IMR-90 (cell line): ENCODE measurements at regions not wholly inside any gene's neighbourhood (a gene's known extent, or its start where the extent isn't known, plus 50 kb on each side); places are given as distances from the start of the nearest gene placed in this dataset.

Source experiments
- ATAC-seq: fragments of 200-7000 bp; cut with Tn5 transposase; 2 replicates; pipeline ENCODE4 v1.9.1; 2020; ENCODE audit warnings: low read depth, mild to moderate bottlenecking, moderate library complexity
- BruUV-seq: library from RNA; stranded (reverse); fragments of 400-500 nt; replicated peaks from 2 replicates; lab custom pipeline; 2021; lab: Mats Ljungman, UMichigan
- CTCF ChIA-PET: fragments of 300-600 bp; formaldehyde crosslinking; extraction: SDS; loops from one replicate; lab custom pipeline; 2021; ENCODE audit warnings: antibody characterized with exemption; lab: Yijun Ruan, JAX
- POLR2A ChIA-PET: fragments of 300-600 bp; sonication (Branson Sonifier 250); formaldehyde crosslinking; loops from one replicate; lab custom pipeline; 2022; ENCODE audit warnings: antibody characterized with exemption; ENCODE audit not compliant: unreplicated experiment; lab: Charles Lee
- DNase-seq: peaks from one replicate; pipeline ENCODE4 v3.0.0; 2013
- H2AFZ ChIP-seq: replicated peaks from 2 replicates; pipeline ENCODE3; 2013; ENCODE audit warnings: low read length, mild to moderate bottlenecking; ENCODE audit not compliant: poor library complexity
- H2AK5ac ChIP-seq: 2 replicates; pipeline ENCODE4 v1.6.1; 2013; ENCODE audit warnings: low read depth, low read length, inconsistent platforms
- H2AK9ac ChIP-seq: replicated peaks from 2 replicates; pipeline ENCODE3; 2013; ENCODE audit warnings: mild to moderate bottlenecking, low read depth, low read length, moderate library complexity; ENCODE audit not compliant: poor library complexity
- H2BK120ac ChIP-seq: 2 replicates; pipeline ENCODE4 v1.6.1; 2013; ENCODE audit warnings: low read depth, low read length, inconsistent platforms
- H2BK15ac ChIP-seq: 3 replicates; pipeline ENCODE4 v1.6.1; 2013; ENCODE audit warnings: low read depth, low read length, inconsistent platforms
- H2BK20ac ChIP-seq: 2 replicates; pipeline ENCODE4 v1.6.1; 2013; ENCODE audit warnings: low read depth, mild to moderate bottlenecking, inconsistent platforms, low read length, moderate library complexity
- H2BK5ac ChIP-seq: 2 replicates; pipeline ENCODE4 v1.6.1; 2013; ENCODE audit warnings: mild to moderate bottlenecking, low read depth, low read length, inconsistent platforms; ENCODE audit not compliant: poor library complexity, severe bottlenecking
- H3K14ac ChIP-seq: replicated peaks from 2 replicates; pipeline ENCODE4 v1.6.1; 2013; ENCODE audit warnings: low read depth, low read length, inconsistent platforms
- H3K18ac ChIP-seq: 2 replicates; pipeline ENCODE4 v1.6.1; 2013; ENCODE audit warnings: low read depth, low read length, control low read depth
- H3K23ac ChIP-seq: 2 replicates; pipeline ENCODE4 v1.6.1; 2013; ENCODE audit warnings: low read depth, low read length, inconsistent platforms
- H3K27ac ChIP-seq: 2 replicates; pipeline ENCODE4 v1.5.1; 2013; ENCODE audit warnings: mild to moderate bottlenecking, control low read depth, low read length; ENCODE audit not compliant: insufficient read depth
- H3K27me3 ChIP-seq: 2 replicates; pipeline ENCODE4 v1.6.1; 2013; ENCODE audit warnings: low read length; ENCODE audit not compliant: control insufficient read depth, insufficient read depth
- H3K36me3 ChIP-seq: 2 replicates; pipeline ENCODE4 v1.6.1; 2013; ENCODE audit warnings: low read length, mixed read lengths; ENCODE audit not compliant: control insufficient read depth, insufficient read depth
- H3K4ac ChIP-seq: 2 replicates; pipeline ENCODE4 v1.6.1; 2013; ENCODE audit warnings: low read depth, low read length, inconsistent platforms
- H3K4me1 ChIP-seq: 2 replicates; pipeline ENCODE4 v1.6.1; 2013; ENCODE audit warnings: low read length, mixed read lengths; ENCODE audit not compliant: control insufficient read depth, insufficient read depth
- H3K4me2 ChIP-seq: 2 replicates; pipeline ENCODE4 v1.6.1; 2013; ENCODE audit warnings: low read depth, mild to moderate bottlenecking, control low read depth, low read length, moderate library complexity
- H3K4me3 ChIP-seq: 2 replicates; pipeline ENCODE4 v1.5.1; 2013; ENCODE audit warnings: low read depth, mild to moderate bottlenecking, control low read depth, low read length, moderate library complexity; ENCODE audit not compliant: insufficient read depth
- H3K56ac ChIP-seq: 2 replicates; pipeline ENCODE4 v1.6.1; 2013; ENCODE audit warnings: low read length, inconsistent platforms; ENCODE audit not compliant: insufficient read depth; ENCODE audit errors: extremely low read depth
- H3K79me1 ChIP-seq, 2 experiments: 2 replicates each; pipeline ENCODE4 v1.6.1; 2013; ENCODE audit warnings: low read length in 2 of 2, inconsistent platforms in 1 of 2, low read depth in 1 of 2
- H3K9ac ChIP-seq: 2 replicates; pipeline ENCODE4 v1.6.1; 2013; ENCODE audit warnings: low read depth, low read length, control low read depth
- H3K9me1 ChIP-seq: 2 replicates; pipeline ENCODE4 v1.6.1; 2013; ENCODE audit warnings: low read length, inconsistent platforms; ENCODE audit not compliant: insufficient read depth
- H3K9me3 ChIP-seq: 2 replicates; pipeline ENCODE4 v1.6.1; 2013; ENCODE audit warnings: low read length; ENCODE audit not compliant: control insufficient read depth, insufficient read depth
- H4K20me1 ChIP-seq: 2 replicates; pipeline ENCODE4 v1.6.1; 2013; ENCODE audit warnings: low read length, inconsistent platforms; ENCODE audit not compliant: insufficient read depth
- H4K5ac ChIP-seq: 2 replicates; pipeline ENCODE4 v1.6.1; 2013; ENCODE audit warnings: mild to moderate bottlenecking, low read depth, low read length, control low read depth
- H4K8ac ChIP-seq, 2 experiments: 2 replicates each; pipeline ENCODE4 v1.6.1; 2013; ENCODE audit warnings: low read depth in 2 of 2, low read length in 2 of 2, control low read depth in 1 of 2, inconsistent platforms in 1 of 2
- H4K91ac ChIP-seq: 2 replicates; pipeline ENCODE4 v1.6.1; 2013; ENCODE audit warnings: low read depth, low read length, inconsistent platforms; ENCODE audit not compliant: insufficient read depth
- CHD1 ChIP-seq: IDR thresholded peaks from 2 replicates; pipeline ENCODE4 v1.6.1; 2012; ENCODE audit warnings: low read depth, low read length, improper control_type of control experiment
- CTCF ChIP-seq: conservative IDR thresholded peaks from 2 replicates; pipeline ENCODE4 v1.5.1; 2012; ENCODE audit warnings: mild to moderate bottlenecking, low read depth, low read length, improper control_type of control experiment
- FOS ChIP-seq: fragments of 150-350 bp; IDR thresholded peaks from 2 replicates; pipeline ENCODE4 v1.6.1; 2016; ENCODE audit warnings: low read depth, low read length
- MAZ ChIP-seq: IDR thresholded peaks from 2 replicates; pipeline ENCODE4 v1.6.1; 2012; ENCODE audit warnings: low read depth, mild to moderate bottlenecking, low read length, improper control_type of control experiment, moderate library complexity, borderline replicate concordance
- MXI1 ChIP-seq: IDR thresholded peaks from 2 replicates; pipeline ENCODE4 v1.6.1; 2012; ENCODE audit warnings: low read depth, mild to moderate bottlenecking, low read length, moderate library complexity, borderline replicate concordance
- POLR2A ChIP-seq: IDR thresholded peaks from 2 replicates; pipeline ENCODE4 v1.6.1; 2012; ENCODE audit warnings: mild to moderate bottlenecking, low read depth, low read length
- RFX5 ChIP-seq: IDR thresholded peaks from 2 replicates; pipeline ENCODE4 v1.8.0; 2012; ENCODE audit warnings: low read depth, mild to moderate bottlenecking, low read length, moderate library complexity
- WGBS, 2 experiments: methylation state at CpG; one replicate each; pipeline versions ENCODE4 v1.1.5 to v1.1.7; 2013; ENCODE audit warnings: missing lambda C conversion rate in 2 of 2; ENCODE audit not compliant: insufficient read length in 1 of 2; ENCODE audit errors: extremely low coverage in 2 of 2; 5-methylcytosine and 5-hydroxymethylcytosine counted together
- dilution Hi-C: fragments of 300-500 bp; cut with HindIII; formaldehyde crosslinking; loops from one replicate; pipeline ENCODE4 v1.14.3; 2018; ENCODE audit warnings: low sequenced_read_pairs; ENCODE audit not compliant: unreplicated experiment
- in situ Hi-C: fragments of 300-500 bp; cut with MboI; formaldehyde crosslinking; loops from 3 replicates; pipeline ENCODE4 v1.14.3; 2019; ENCODE audit warnings: low sequenced_read_pairs, inconsistent platforms, mixed read lengths
- intact Hi-C: fragments of 100-400 bp; cut with micrococcal nuclease; formaldehyde crosslinking; loops from 2 replicates; pipeline ENCODE4 v1.10.0; 2022

GRCh38 chr1:209326076-209326475 is 257.4 kb upstream of the CAMK1G start:
- no peak overlapping the region for H3K27ac ChIP-seq
- no peak overlapping the region for H3K4ac ChIP-seq
- no peak for DNase-seq
- H4K20me1 ChIP-seq, result no peaks in the 10 kb centered on the region
- CTCF ChIA-PET, result interaction anchor here (0.7 to 1.0 kb wide), 2 partner anchors 15 to 591 kb away, joined by 3 to 4 read pairs; no protein-coding TSS in a partner anchor
- TF ChIP-seq MAZ (no peak), FOS (no peak), CTCF (no peak), RFX5 (no peak), MXI1 (no peak), POLR2A (no peak), CHD1 (no peak)
- no peak overlapping the region for H4K8ac ChIP-seq
- no peaks in the 10 kb centered on the region for H3K9me1 ChIP-seq
- H2AK9ac ChIP-seq, result no peak overlapping the region
- in situ Hi-C loops, result no loop called here
- no peak overlapping the region for H3K18ac ChIP-seq
- H3K4me3 ChIP-seq, result no peak overlapping the region
- ATAC-seq, result no peak
- no peak overlapping the region for H3K9ac ChIP-seq
- dilution Hi-C loops, result no loop called here
- H3K23ac ChIP-seq, result no peak overlapping the region
- H3K79me1 ChIP-seq, result no peaks in the 10 kb centered on the region
- H3K14ac ChIP-seq, result no peak overlapping the region
- no peak overlapping the region for H2BK120ac ChIP-seq
- H3K4me2 ChIP-seq, result no peak overlapping the region
- no peaks in the 10 kb centered on the region for H3K9me3 ChIP-seq
- no peak overlapping the region for H2BK20ac ChIP-seq
- no peak overlapping the region for H2AK5ac ChIP-seq
- no peak overlapping the region for H2BK15ac ChIP-seq
- BruUV-seq, result no TSS peak
- intact Hi-C loops, result no loop called here
- POLR2A ChIA-PET, result no interaction called here
- H2AFZ ChIP-seq, result no peak overlapping the region
- H3K27me3 ChIP-seq, result no peaks in the 10 kb centered on the region
- H4K5ac ChIP-seq, result no peak overlapping the region
- H3K4me1 ChIP-seq, result no peaks in the 10 kb centered on the region
- H4K91ac ChIP-seq, result no peak overlapping the region
- no CpG with 5 or more reads among the region's 2 CpGs for WGBS, 2 experiments
- no peak overlapping the region for H3K56ac ChIP-seq
- H2BK5ac ChIP-seq, result no peak overlapping the region
- H3K36me3 ChIP-seq, result no peaks in the 10 kb centered on the region
